ENCODE measurements at regions not wholly inside any gene's neighbourhood (a gene's known extent, or its start where the extent isn't known, plus 50 kb on each side); places are given as distances from the start of the nearest gene placed in this dataset. TPM values are rescaled to one million over a fixed set of nuclear protein-coding genes. Genes with fewer than 3 reads are reported as not detected.

- Histone ChIP-seq H3K27ac (ENCODE audit: low read depth, low read length) (no peak overlapping the region), H3K27me3 (ENCODE audit: control insufficient read depth, insufficient read depth, low read length) (no peaks in the 10 kb centered on the region), H3K4me3 (ENCODE audit: low read depth, low read length) (no peak overlapping the region), H3K9me3 (ENCODE audit: control insufficient read depth, insufficient read depth, low read length) (no peaks in the 10 kb centered on the region)
- ChIA-PET POLR2A (no interaction called here), CTCF (no interaction called here)
- TF ChIP-seq, protein P1, sequence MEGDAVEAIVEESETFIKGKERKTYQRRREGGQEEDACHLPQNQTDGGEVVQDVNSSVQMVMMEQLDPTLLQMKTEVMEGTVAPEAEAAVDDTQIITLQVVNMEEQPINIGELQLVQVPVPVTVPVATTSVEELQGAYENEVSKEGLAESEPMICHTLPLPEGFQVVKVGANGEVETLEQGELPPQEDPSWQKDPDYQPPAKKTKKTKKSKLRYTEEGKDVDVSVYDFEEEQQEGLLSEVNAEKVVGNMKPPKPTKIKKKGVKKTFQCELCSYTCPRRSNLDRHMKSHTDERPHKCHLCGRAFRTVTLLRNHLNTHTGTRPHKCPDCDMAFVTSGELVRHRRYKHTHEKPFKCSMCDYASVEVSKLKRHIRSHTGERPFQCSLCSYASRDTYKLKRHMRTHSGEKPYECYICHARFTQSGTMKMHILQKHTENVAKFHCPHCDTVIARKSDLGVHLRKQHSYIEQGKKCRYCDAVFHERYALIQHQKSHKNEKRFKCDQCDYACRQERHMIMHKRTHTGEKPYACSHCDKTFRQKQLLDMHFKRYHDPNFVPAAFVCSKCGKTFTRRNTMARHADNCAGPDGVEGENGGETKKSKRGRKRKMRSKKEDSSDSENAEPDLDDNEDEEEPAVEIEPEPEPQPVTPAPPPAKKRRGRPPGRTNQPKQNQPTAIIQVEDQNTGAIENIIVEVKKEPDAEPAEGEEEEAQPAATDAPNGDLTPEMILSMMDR (IDR thresholded peaks at IDR 0.05; ENCODE audit: low read depth, low read length), result no peak
- no peak for DNase-seq (ENCODE audit: low read depth, low spot score)
Observed at GRCh38 chr9:75834878-75835277, 55.6 kb upstream of the PCSK5 start.

Small RNA genes lying in the stretch of these regions (small RNA-seq; reads per million reads assigned to genes)
- not detected for gene RNU6-1228P (ENCODE audit: insufficient read length, low read depth)

All from AG04450 (cell line).